ENCODE measurements at regions not wholly inside any gene's neighbourhood (a gene's known extent, or its start where the extent isn't known, plus 50 kb on each side); places are given as distances from the start of the nearest gene placed in this dataset.

GRCh38 chr15:66650433-66650832 lies 51.6 kb upstream of the SMAD6 start (continued):
- TF ChIP-seq MGA (IDR thresholded peaks at IDR 0.05): no peak
- no peak for TF ChIP-seq SREBF1 (IDR thresholded peaks at IDR 0.05; ENCODE audit: borderline replicate concordance, low read depth, low read length)
- TF ChIP-seq ZNF165 (CRISPR knock-in tag; IDR thresholded peaks at IDR 0.05; ENCODE audit: borderline replicate concordance): peak; percentile 54; the same call in 1 of the 2 replicates
- TF ChIP-seq MYNN (IDR thresholded peaks at IDR 0.05): peak; percentile 81
- no peak for TF ChIP-seq MYNN (CRISPR knock-in tag; IDR thresholded peaks at IDR 0.05)
- no peak for TF ChIP-seq CSDE1 (IDR thresholded peaks at IDR 0.05)
- TF ChIP-seq TSHZ1 (CRISPR knock-in tag; IDR thresholded peaks at IDR 0.05): no peak
- TF ChIP-seq NR2C2 (CRISPR knock-in tag; IDR thresholded peaks at IDR 0.05): no peak
- TF ChIP-seq NR2C2 (tag; IDR thresholded peaks at IDR 0.05): peak; percentile 66; the same call in 1 of the 2 replicates
- peak; percentile 60 for TF ChIP-seq TCF3 (CRISPR knock-in tag; IDR thresholded peaks at IDR 0.05)
- TF ChIP-seq ZNF3 (CRISPR knock-in tag; IDR thresholded peaks at IDR 0.05): no peak
- TF ChIP-seq HIVEP1 (CRISPR knock-in tag; IDR thresholded peaks at IDR 0.05): no peak
- no peak for TF ChIP-seq RUNX1 (IDR thresholded peaks at IDR 0.05; ENCODE audit: low read depth)
- no peak for TF ChIP-seq MEIS2 (IDR thresholded peaks at IDR 0.05; ENCODE audit: partially characterized antibody)
- TF ChIP-seq ELF2 (CRISPR knock-in tag; IDR thresholded peaks at IDR 0.05): no peak
- no peak for TF ChIP-seq NUFIP1 (IDR thresholded peaks at IDR 0.05; ENCODE audit: partially characterized antibody)
- no peak for TF ChIP-seq PHF8 (IDR thresholded peaks at IDR 0.05; ENCODE audit: borderline replicate concordance, low read length)

Measured in K562 (cell line).